Upper lobe of left lung (tissue), 6 donors: ENCODE measurements at regions not wholly inside any gene's neighbourhood (a gene's known extent, or its start where the extent isn't known, plus 50 kb on each side); places are given as distances from the start of the nearest gene placed in this dataset.

Experiments used
- ATAC-seq, 2 donors: fragments of 200-7000 bp; cut with Tn5 transposase; one replicate each; pipeline ENCODE4 v1.9.1; 2022; ENCODE audit warnings: mild to moderate bottlenecking in 2 of 2, moderate library complexity in 2 of 2; ENCODE audit not compliant: low FRiP score in 2 of 2
- DNase-seq, 2 donors: peaks; one replicate each; pipeline ENCODE4 v3.0.0-alpha.2; 2019 to 2020
- H3K27ac ChIP-seq, 4 donors: fragments of 200-600 bp; sonication (generic); one replicate each; pipeline ENCODE4 v1.5.1; 2016 to 2019
- H3K27me3 ChIP-seq, 4 donors: fragments of 200-600 bp; sonication (generic); one replicate each; pipeline ENCODE4 v1.5.1; 2017 to 2019
- H3K36me3 ChIP-seq, 4 donors: fragments of 200-600 bp; sonication (generic); one replicate each; pipeline ENCODE4 v1.5.1; 2016 to 2019
- H3K4me1 ChIP-seq, 4 donors: fragments of 200-600 bp; sonication (generic); one replicate each; pipeline ENCODE4 v1.5.1; 2018 to 2019
- H3K4me3 ChIP-seq, 4 donors: fragments of 200-600 bp; sonication (generic); one replicate each; pipeline ENCODE4 v1.5.1; 2017 to 2019; ENCODE audit warnings: mild to moderate bottlenecking in 2 of 4, moderate library complexity in 1 of 4
- H3K9me3 ChIP-seq, 4 donors: fragments of 200-600 bp; sonication (generic); one replicate each; pipeline ENCODE4 v1.5.1; 2018 to 2019
- CTCF ChIP-seq, 6 experiments: fragments of 450-650 bp in 4 of 6; fragments of 200-600 bp in 2 of 6; sonication (generic) in 2 of 6; IDR thresholded peaks; one replicate each; pipeline ENCODE4 v1.5.1; 2016 to 2019; ENCODE audit warnings: antibody characterized with exemption in 6 of 6
- EP300 ChIP-seq, 4 donors: sonication (generic); formaldehyde crosslinking; IDR thresholded peaks; one replicate each; pipeline ENCODE4 v1.5.1; 2017; ENCODE audit warnings: antibody characterized with exemption in 4 of 4, control low read depth in 2 of 4
- POLR2A ChIP-seq, 4 donors: fragments of 450-650 bp; IDR thresholded peaks; one replicate each; pipeline ENCODE4 v1.5.1; 2016 to 2017; ENCODE audit warnings: antibody characterized with exemption in 4 of 4, mild to moderate bottlenecking in 2 of 4
- POLR2AphosphoS5 ChIP-seq, 2 donors: sonication (generic); formaldehyde crosslinking; IDR thresholded peaks; one replicate each; pipeline ENCODE4 v1.5.1; 2017; ENCODE audit warnings: antibody characterized with exemption in 2 of 2
- WGBS, 2 donors: methylation state at CpG; one replicate each; pipeline ENCODE4 v1.1.5; 2017 to 2018; 5-methylcytosine and 5-hydroxymethylcytosine counted together
- donor health status: DM: no; HTN: no; CAD: no; lungs with moderate emphysema.
- donor health status: DM: no; HTN: yes; CAD: no; lungs with severe emphysema.

- no peaks in the 10 kb centered on the region for H3K36me3 ChIP-seq
- no peak for TF ChIP-seq POLR2A (IDR thresholded peaks at IDR 0.05)
- no peak for TF ChIP-seq EP300 (IDR thresholded peaks at IDR 0.05)
- no peak for TF ChIP-seq POLR2AphosphoS5 (IDR thresholded peaks at IDR 0.05)
- no peak for TF ChIP-seq CTCF (IDR thresholded peaks at IDR 0.05)
- DNase-seq (no peak), ATAC-seq (no peak)
- H3K4me3 ChIP-seq = no peak overlapping the region
- no peaks in the 10 kb centered on the region for H3K9me3 ChIP-seq
- no peak overlapping the region for H3K27ac ChIP-seq
- peaks cover 0 to 2% (median 0%) of the 10 kb centered on the region in 4 donors for H3K4me1 ChIP-seq
- WGBS, 2 donors = 84 to 85% methylated on average over 7 to 16 of the region's 16 CpGs
- H3K27me3 ChIP-seq = no peaks in the 10 kb centered on the region
Measured at GRCh38 chr22:49191506-49191980, 636.1 kb downstream of the BRD1 start.

- no peak overlapping the region for H3K27ac ChIP-seq
- no peak overlapping the region for H3K4me3 ChIP-seq
- no peak for ATAC-seq
- TF ChIP-seq EP300 (IDR thresholded peaks at IDR 0.05) (no peak), POLR2A (IDR thresholded peaks at IDR 0.05) (no peak), POLR2AphosphoS5 (IDR thresholded peaks at IDR 0.05) (no peak), CTCF (IDR thresholded peaks at IDR 0.05) (no peak)
- no peak for DNase-seq
- peaks cover 0 to 2% (median 0%) of the 10 kb centered on the region in 4 donors for H3K4me1 ChIP-seq
- no peaks in the 10 kb centered on the region for H3K36me3 ChIP-seq
- H3K27me3 ChIP-seq = no peaks in the 10 kb centered on the region
- WGBS, 2 donors = 86 to 89% methylated on average over 18 to 24 of the region's 24 CpGs
- no peaks in the 10 kb centered on the region for H3K9me3 ChIP-seq
Measured at GRCh38 chr22:49190816-49191505, 636.7 kb downstream of the BRD1 start.

- Histone ChIP-seq H3K36me3 (no peaks in the 10 kb centered on the region), H3K4me1 (peaks cover 0 to 2% (median 0%) of the 10 kb centered on the region in 4 donors), H3K4me3 (no peak overlapping the region), H3K27me3 (no peaks in the 10 kb centered on the region), H3K27ac (no peak overlapping the region), H3K9me3 (no peaks in the 10 kb centered on the region)
- WGBS, 2 donors = 84 to 86% methylated on average over 14 of the region's 14 CpGs
- DNase-seq = no peak
- no peak for ATAC-seq
- TF ChIP-seq EP300 (IDR thresholded peaks at IDR 0.05) (no peak), CTCF (IDR thresholded peaks at IDR 0.05) (no peak), POLR2AphosphoS5 (IDR thresholded peaks at IDR 0.05) (no peak), POLR2A (IDR thresholded peaks at IDR 0.05) (no peak)
Measured at GRCh38 chr22:49189871-49190270, 637.8 kb downstream of the BRD1 start.

GRCh38 chr22:49188591-49188990 lies 639.1 kb downstream of the BRD1 start:
- H3K9me3 ChIP-seq = no peaks in the 10 kb centered on the region
- no peaks in the 10 kb centered on the region for H3K27me3 ChIP-seq
- no peaks in the 10 kb centered on the region for H3K36me3 ChIP-seq
- 91 to 95% methylated on average over 6 to 10 of the region's 10 CpGs for WGBS, 2 donors
- DNase-seq (no peak), ATAC-seq (no peak)
- no peak for TF ChIP-seq CTCF (IDR thresholded peaks at IDR 0.05)
- TF ChIP-seq POLR2A (IDR thresholded peaks at IDR 0.05) = no peak
- TF ChIP-seq POLR2AphosphoS5 (IDR thresholded peaks at IDR 0.05) = no peak
- TF ChIP-seq EP300 (IDR thresholded peaks at IDR 0.05) = no peak
- H3K4me3 ChIP-seq = no peak overlapping the region
- H3K4me1 ChIP-seq = peaks cover 0 to 2% (median 0%) of the 10 kb centered on the region in 4 donors
- H3K27ac ChIP-seq = no peak overlapping the region

- WGBS, 2 donors = 74 to 79% methylated on average over 8 of the region's 8 CpGs
- no peaks in the 10 kb centered on the region for H3K36me3 ChIP-seq
- DNase-seq (no peak), ATAC-seq (no peak)
- H3K4me3 ChIP-seq = no peak overlapping the region
- TF ChIP-seq POLR2AphosphoS5 (IDR thresholded peaks at IDR 0.05) = no peak
- no peak for TF ChIP-seq EP300 (IDR thresholded peaks at IDR 0.05)
- TF ChIP-seq CTCF (IDR thresholded peaks at IDR 0.05) = no peak
- TF ChIP-seq POLR2A (IDR thresholded peaks at IDR 0.05) = no peak
- H3K4me1 ChIP-seq = peaks cover 0 to 2% (median 0%) of the 10 kb centered on the region in 4 donors
- H3K9me3 ChIP-seq = no peaks in the 10 kb centered on the region
- no peaks in the 10 kb centered on the region for H3K27me3 ChIP-seq
- H3K27ac ChIP-seq = no peak overlapping the region
Measured at GRCh38 chr22:49188091-49188490, 639.6 kb downstream of the BRD1 start.
